HK-2 (cell line): ENCODE measurements at regions not wholly inside any gene's neighbourhood (a gene's known extent, or its start where the extent isn't known, plus 50 kb on each side); places are given as distances from the start of the nearest gene placed in this dataset.

Source experiments
- DNase-seq: peaks from one replicate; pipeline ENCODE4 v3.0.0-alpha.2; 2018; ENCODE audit not compliant: unreplicated experiment

DNA sequence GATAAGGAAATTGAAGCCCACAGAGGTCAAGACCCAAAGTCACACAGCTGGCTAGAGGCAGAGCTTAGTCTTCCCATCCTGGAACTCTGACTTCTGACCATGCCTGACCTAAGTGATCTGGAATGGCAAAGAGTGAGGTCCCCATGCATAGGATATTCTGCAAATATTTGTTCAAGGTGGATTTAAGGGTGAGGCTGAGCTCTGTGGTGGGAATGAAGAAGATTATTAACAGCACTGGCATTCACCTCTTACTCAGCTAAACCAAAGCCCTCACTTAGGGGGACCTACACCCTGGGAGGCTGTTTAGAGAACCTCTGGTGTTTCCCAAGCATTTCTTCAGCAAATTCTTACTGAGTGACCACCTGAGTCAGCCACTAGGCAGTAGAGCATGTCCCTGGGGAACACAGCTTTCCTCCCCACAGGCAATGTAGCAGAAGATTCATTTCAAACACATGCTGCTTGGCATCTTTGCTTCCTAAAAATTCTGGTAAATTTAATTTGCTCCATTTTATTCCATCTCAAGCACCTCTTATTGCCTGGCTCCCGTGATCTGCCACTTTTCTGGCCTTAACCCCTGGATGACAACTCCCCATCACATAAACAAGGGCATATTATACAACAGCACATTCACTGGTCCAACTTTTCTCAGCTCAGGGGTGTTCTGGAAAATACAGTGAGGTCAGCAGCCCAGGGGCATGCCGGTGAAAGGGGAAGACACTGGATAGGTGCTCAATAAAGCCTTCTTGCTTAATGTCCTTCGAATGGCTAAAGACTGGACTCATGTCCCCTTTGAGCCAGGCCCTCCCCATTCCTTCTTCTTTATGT lies 176.0 kb downstream of the ABHD5 start:
- peak; percentile 58 for DNase-seq

DNA sequence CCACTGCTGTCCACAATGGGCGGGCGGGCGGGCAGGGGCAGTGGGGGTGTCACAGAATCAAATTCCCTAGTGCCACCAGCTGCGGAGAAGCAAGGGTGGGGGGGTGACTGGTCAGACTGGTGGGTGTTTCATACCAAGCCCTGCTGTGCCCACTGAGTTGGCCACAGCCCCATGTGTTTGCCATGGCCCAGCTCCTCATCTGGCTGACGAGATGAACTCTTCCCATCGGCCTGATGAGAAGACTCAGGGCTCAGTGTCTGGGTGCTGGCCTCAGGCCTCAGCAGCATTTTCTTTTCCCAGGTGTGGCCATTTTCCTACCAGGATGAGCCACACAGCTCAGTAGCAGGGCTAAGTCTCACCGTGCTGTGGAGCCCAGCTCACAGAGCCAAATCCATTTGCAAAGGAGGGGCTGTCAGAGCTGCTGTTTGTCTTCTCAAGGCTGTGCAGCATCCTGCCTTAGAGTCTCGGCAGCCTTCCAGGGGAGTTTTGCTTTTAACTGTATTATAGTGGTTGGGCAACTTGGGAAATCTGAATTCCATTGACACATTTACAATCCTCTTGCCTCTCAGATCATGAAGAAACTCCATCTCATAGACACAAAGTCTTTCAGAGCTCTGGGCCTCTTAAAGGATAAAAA lies 176.8 kb downstream of the ABHD5 start:
- DNase-seq, result no peak

DNA sequence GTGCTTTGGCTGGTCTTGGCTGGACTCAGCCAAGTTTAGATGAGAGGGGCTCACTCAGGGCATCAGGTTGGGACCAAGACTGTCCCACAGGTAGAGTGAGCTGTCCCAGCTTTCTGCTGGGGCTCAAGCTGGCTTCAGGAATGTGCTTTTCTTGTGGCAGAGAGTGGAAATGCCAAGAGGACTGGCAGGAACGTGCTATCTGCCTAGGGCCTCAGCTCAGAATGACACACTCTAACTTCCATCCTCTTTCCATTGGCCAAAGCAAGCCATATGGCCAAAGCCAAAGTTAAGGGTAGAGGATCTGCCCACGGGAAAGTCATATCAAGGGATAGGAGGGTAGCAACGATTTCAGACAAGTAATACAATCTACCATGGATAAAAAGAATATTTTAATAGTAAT lies 178.8 kb downstream of the ABHD5 start:
- no peak for DNase-seq

DNA sequence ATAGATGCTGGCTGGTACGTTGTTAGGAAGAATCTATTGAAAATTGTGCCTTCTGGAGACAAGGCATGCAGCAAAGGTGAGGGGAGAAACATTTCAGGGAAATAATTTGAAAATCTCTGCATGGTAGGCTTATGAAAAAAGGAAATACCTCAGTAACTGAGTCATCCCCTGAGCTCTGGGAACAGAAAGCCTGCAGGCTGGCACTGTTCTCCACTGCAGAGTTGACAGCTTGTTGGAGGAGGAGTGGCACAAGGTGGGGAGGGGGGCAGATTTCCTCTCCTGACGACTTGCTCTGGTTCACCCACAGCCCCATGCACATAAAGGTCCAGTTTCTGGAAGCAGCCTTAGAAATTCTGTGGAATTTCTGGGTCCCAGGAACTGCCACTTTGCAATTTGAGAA lies 179.4 kb downstream of the ABHD5 start:
- no peak for DNase-seq

DNA sequence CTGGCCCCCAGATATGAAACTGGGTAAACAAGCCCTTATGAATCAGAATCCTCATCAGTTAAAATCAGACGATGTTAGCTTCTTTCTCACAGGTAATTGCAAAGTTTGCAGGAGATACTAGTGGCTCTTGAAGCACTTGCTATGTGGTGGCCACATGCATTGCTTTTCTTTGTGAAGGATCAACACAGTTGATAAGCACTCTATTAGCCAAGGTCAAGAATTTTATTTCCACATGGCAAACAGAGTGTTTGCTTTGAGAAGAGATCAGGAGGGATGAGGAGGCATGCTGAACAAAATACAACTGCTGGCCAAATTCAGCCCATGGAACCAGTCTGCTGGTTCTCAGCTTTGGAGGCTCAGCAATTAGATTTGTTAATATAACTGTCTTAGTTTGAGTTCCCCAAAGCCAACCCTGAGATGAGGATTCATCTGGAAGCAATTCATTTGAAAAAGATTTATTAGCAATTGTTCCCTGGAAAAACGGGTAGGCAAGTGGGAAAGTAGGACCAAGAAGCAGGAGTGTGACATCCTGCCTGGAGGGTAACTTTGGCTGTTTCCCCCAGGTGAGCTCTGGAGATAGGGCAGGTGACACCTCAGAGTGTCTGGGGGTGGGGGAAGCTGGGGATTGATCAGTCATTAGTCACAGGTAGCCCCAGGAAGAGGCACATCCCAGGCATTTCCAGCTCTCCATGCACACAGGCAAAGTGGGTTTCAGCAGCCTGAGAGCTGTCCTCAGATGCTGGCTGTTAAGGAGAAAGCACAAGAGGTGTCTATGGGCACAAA lies 180.3 kb downstream of the ABHD5 start:
- no peak for DNase-seq

DNA sequence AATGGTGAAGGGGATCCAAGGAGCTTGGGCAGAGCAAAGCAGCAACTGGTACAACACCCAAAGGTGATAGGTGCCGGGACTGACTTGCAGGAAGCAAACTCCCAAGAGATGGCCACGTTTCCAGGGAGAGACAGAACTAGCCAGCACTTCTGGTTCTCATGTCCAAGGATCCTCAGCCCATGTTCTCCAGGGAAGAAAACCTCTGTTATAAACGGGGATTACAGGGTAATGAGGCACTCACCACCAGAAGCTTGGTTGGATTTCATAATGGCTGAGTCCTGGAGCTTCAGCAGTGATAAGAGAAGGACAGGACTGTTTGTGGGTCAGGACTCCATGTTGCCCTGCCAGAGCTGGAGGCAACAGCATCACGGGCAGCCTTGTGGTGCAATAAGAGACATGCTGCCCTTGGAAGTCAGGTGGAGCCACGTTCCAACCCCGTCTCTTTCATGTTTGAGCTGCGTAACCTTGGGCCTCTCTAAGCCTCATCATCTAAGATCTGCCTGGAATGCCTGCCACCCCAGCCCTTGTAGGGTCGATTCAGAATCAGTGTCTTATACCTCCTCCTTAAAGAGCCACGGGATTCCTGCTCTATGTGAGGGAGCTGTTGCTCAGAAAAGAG lies 181.0 kb downstream of the ABHD5 start:
- DNase-seq, result no peak

DNA sequence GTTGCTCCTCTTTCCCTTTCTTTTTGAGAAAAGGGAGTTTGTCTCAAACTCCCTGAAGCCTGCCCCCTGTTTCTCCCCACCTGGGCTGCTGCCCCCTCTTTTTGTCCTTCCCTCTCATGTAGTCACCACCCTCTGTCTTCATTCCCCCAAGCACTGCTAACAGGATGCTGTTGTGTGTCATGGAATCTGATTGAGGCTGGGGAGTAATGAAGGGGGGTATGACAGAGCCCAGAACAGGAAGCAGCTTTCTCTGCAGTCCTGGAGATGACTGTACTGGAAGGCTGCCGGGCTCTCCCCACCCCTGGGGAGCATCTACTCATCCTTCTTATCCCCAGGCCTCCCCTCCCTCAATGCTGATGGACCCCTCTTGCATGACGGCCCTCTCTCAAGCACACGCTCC lies 181.6 kb downstream of the ABHD5 start:
- DNase-seq, result no peak

DNA sequence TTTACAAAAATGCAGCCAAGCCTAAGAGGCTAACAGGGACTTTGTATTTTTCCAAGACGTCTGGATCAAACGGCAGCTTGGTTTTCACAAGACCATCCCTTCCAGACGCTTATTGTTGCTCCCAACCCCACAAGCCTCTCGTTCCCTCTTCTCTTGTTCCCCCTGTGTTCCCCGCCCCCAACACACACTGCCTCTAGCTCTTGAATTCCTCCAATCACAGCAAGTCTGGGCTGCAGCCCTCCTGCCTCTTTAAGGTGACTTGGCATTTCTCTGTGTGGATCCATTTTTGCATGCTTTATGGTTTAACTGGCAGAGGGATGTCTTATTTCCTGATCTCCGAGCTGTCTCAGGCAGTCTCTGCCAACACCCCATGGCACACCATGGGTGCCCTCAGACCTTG lies 182.2 kb downstream of the ABHD5 start:
- no peak for DNase-seq

DNA sequence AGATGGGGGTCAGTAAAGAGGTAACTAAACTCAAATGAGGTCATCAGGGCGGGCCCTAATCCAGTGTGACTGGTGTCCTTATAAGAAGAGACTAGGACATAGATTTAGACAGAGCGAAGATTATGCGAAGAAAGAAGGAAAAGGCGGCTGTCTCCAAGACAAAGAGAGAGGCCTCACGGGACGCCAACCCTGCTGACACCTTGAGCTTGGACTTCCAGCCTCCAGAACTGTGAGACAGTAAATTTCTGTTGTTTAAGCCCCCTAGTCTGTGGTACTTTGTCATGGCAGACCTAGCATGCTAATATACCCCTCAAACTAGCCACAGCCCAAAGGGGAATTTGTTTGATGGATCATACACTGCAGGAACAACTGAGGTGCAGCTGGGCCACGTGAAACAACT lies 183.0 kb downstream of the ABHD5 start:
- DNase-seq, result no peak

DNA sequence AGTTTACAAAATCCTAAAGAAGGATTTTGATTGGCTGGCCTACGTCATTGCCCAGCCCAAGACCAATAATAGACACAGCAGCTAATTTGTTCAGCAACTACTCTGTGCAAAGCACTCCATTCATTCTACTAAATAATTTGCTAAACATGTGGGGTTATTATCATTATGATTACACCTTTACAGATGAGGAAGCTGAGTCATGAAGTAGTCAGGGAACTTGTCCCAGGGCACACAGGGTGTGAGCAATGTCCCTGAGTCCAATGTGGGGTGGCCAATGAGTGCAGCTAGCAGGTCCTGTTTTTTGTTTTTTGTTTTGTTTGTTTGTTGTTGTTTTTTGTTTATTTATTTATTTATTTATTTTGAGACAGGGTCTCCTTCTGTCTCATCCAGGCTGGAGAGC lies 183.6 kb downstream of the ABHD5 start:
- DNase-seq, result no peak

DNA sequence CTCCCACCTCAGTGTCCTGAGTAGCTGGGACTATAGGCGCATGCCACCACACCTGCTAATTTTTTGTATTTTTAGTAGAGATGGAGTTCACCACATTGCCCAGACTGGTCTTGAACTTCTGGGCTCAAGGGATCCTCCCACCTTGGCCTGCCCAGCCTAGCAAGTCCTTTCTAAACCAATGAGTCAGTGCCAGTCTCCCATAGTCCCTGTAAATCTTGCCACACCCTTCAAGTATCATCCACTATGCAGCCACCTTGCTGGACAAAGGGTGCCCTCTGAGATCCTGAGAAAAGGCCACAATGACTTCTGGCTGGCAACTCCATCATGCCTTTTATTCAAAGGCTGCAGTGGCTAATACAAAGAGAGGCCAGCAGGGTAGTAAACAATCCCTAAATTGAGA lies 184.0 kb downstream of the ABHD5 start:
- DNase-seq, result no peak

DNA sequence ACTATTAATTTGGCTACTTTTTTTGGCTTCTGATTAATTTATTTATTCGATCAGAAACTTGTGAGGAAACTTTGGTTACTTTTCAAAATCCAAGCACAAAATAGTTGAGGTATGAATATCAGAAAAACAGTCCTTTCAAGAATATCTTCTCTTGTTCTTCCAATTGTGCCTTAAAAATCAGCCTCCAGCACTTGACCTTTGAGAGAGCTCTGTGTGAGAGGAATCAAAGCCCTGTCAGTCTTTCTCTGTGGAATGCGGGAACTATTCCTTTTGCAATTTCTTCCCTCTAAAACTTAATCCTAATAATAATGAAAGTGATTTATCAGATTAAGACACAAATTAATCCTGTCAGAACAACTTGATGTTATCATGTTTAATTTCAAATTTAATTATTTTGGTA lies 185.9 kb downstream of the ABHD5 start:
- no peak for DNase-seq

DNA sequence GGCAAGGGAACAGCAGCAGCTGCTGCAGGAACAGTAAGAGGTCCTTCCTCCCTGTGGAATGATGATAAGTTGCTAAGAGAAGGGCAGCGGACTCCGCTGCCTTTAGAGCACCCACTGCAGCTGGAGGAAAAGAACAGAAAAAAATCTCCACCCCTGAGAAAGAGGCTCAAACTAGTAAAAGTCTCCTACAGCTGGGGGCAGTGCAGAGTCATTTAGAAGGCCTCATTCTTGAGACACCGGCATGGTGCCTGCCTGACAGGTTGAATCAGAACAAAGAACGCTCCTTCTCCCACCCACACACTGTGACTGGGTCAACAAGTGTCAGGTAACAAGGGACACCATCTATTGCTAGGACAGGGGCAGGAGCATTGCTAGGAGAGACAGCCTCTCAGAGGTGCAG lies 188.4 kb downstream of the ABHD5 start:
- no peak for DNase-seq

DNA sequence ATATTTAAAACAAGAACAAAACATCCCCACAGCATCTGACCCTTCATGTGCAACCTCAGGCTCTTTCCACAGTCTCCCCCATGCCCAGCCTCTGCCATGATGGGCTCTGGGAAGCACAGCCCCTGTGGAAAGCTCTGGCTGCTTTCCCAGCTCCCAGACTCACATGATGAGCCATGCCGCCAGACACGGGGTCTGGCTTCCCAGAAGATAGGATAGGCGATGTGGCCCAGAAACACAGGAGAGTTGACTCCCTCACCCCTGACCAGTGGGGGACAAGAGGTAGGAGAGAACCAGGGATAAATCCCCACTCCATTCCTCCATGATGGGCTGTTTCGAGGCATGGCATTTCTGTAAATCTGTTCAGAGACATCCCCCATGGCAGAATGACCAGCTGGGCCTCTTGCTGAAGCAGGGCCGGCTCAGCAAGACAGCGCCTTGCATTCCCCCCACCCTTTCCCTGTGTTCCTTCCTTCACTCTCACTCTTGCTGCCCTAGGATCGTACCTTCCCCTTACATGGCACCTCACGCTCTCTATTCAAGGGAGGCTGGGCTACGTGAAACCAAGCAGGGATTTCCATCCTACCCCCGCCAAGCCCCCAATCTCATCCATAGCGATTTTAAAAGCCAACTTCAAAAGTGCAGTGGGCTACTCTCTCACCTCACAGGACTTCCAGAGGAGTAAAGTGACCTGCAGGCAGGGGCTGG lies 192.4 kb downstream of the ABHD5 start:
- DNase-seq, result no peak

DNA sequence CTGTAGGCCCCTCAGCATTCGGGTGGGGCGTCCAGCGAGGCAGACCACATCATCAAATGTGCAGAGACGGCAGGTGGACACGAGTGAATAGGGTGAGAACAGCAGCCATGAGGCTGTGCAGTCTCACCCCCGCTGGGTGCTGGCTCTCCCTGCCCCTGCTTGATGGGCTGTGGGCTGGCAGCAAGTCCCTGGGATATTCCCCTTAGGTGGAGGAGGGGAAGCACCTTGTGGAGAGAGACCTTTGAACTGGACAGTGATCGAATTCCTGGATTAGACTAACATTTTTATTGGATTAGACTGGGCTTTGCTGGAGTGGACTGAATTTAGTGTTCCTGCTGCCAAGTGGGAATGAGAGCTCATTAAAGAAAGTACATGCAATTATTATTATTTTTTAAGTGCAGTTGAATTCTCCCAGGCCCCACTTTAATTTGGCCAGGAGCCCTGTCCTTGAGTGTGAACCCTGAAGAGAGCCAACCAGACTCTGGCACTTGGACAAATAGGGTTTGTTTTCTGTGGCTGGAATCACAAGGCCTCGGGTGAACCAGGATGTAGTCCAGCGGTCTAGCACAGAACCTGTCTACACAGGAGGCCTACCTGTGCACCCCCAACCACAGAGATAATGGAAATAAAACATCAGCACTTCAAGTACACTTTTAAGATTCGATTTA lies 193.1 kb downstream of the ABHD5 start:
- DNase-seq, result no peak

DNA sequence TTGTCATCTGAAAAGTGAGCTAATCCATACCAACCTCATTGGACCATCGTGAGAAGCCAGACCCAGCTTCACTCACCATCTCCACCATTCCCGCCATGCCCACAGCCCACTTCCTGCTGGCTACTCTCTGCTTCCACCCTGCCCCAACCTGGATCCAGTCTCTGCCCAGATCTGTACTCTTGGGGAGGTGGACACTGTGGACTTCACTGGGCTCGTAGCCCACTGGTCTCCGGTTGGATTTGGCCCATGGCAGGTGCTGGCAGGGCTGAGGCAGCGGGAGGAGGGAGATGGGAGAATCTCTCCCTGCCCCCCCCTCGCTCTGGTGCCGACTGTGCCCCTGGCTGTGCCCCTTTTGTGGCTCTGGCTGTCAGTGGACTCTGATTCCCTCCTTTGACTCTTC lies 193.8 kb downstream of the ABHD5 start:
- no peak for DNase-seq

DNA sequence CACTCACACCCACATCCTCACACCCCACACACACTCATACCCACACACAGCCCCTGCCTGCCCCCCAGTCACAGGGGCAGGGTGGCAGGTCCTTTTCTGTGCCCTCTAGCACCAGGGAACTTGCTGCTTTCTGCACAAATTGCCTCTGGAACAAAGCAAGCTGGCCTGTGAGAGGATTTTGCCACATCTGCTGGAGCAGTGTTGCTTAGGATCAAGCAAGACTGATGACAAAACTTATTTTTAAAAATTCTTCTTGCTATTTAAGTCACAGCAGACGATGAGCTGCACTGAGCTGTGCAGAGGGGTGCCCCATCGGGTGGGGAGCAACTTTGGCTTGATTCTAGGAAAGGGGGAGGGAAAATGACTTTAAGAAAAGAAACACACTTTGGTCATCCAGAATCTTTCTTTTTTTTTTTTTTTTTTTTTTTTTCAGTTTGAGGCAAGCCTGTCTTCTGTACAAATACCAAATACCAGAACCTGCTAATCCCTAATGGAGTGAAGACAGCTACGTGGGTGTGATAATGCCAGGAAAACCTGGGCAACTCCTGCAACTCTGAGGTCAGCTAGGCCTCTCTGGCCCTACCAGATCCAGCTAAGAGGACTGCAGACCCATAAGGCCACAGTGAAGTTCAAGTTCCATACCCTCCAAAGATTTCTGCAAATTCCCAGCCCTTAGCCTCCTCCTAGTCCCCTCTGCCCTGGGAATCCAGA lies 195.3 kb downstream of the ABHD5 start:
- no peak for DNase-seq

DNA sequence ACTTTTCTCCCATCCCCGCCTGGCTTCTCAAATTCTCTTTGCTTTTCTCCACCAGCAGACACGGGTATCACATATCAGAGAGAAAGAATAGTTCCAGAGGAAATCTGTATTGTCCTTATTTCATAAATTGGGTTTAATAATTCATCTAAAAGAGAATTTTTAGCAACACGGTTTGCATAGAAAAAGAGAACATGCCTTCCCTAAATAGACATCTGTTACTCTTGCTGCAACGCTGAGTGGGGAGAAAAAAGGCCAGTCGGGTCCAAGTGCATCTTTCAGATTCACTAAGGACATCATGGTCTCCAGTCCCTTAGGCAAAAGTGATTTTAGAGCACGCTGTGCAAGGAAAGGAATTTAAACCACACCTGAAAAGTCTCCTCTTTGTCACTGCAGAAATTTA lies 201.3 kb downstream of the ABHD5 start:
- no peak for DNase-seq

DNA sequence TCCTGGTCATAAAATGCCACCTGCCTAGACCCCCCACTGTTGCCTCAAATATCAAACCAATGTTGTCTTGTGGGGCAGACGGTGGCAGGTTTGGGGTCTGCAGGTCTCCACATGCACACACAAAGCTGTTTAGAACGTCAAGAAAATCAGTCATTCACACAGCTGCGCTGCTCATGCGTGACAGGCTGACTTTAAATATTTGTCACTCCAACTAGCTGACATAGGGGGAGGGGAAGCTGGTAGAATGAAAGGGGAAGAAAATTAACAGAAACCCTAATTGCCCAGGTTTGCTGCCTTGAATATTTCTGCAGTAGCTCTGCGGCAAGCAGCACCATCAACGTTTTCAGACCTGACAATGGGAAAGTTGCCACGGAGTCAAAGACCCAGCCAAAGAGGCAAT lies 201.8 kb downstream of the ABHD5 start:
- DNase-seq, result no peak

DNA sequence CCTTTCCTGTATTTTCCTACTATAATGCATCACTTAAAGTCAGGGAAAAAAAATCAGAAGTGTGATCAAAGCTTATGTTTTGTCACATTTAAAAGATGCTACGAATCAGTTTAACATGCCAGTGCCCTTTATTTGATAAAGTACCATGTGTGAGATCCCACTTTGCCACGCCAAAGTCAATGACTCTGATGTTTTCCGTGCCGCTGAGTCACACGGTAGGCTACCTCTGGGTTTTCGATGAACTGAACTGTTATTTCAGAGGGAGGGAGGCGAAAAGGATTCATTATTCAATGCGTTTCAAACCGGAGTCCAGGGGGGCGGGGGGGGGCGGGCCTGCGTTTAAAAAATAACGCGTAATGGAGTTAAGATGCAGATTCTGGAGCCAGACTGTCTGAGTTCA lies 203.0 kb downstream of the ABHD5 start:
- no peak for DNase-seq
